ENCODE measurements at regions not wholly inside any gene's neighbourhood (a gene's known extent, or its start where the extent isn't known, plus 50 kb on each side); places are given as distances from the start of the nearest gene placed in this dataset.

GRCh38 chr17:72362376-72363088 lies 241.7 kb downstream of the SOX9 start (continued):
- no peak for TF ChIP-seq CHD4 (IDR thresholded peaks at IDR 0.05; ENCODE audit: borderline replicate concordance)
- TF ChIP-seq RCOR1 (IDR thresholded peaks at IDR 0.05; ENCODE audit: low read depth, low read length), result no peak
- peak in 1 of 2 experiments; percentile 33; a peak in 1 of 5 replicates for TF ChIP-seq EP300 (IDR thresholded peaks at IDR 0.05)
- TF ChIP-seq RAD21 (conservative IDR thresholded peaks at IDR 0.05 in 1 of 2, IDR thresholded peaks at IDR 0.05 in 1 of 2), result no peak; a peak in 1 of 5 replicates
- no peak for TF ChIP-seq NFE2L2 (conservative IDR thresholded peaks at IDR 0.05; ENCODE audit: low read length)

- Histone ChIP-seq H3K4me2 (peak overlapping the region; percentile 57), H3K4me3 (no peak overlapping the region), H3K27ac (peak overlapping the region; percentile 43 to 66; a peak in 4 of 6 replicates), H3K9me3 (no peaks in the 10 kb centered on the region), H3K4me1 (peaks cover 43% of the 10 kb centered on the region)
- ATAC-seq, result 0 out of 6 replicates have a peak, but pooled peaks of 1 of the 2 experiments have one; percentile 6
- no peak for DNase-seq (ENCODE audit: low read depth in 1 of 2, low spot score in 1 of 2)
- 76% methylated on average over 6 of the region's 6 CpGs for WGBS (ENCODE audit: missing lambda C conversion rate)
- ChIA-PET CTCF (interaction anchor here (1.1 to 1.9 kb wide), 2 partner anchors 30 to 177 kb away, joined by 3 to 6 read pairs; no protein-coding TSS in a partner anchor), POLR2A (no interaction called here)
- FAIRE-seq, result no peak
- TF ChIP-seq NFE2L2 (conservative IDR thresholded peaks at IDR 0.05; ENCODE audit: low read length) (no peak), CBX8 (IDR thresholded peaks at IDR 0.05) (no peak)
Measured at GRCh38 chr17:72363089-72363610, 242.3 kb downstream of the SOX9 start.

GRCh38 chr17:72365857-72366414 lies 245.1 kb downstream of the SOX9 start:
- no peak for ATAC-seq
- Histone ChIP-seq H3K4me3 (no peak overlapping the region), H3K4me2 (no peak overlapping the region), H3K9me3 (no peaks in the 10 kb centered on the region), H3K27ac (no peak overlapping the region), H3K4me1 (peaks cover 29% of the 10 kb centered on the region)
- ChIA-PET CTCF (interaction anchor here (0.7 to 1.6 kb wide), 5 partner anchors 18 to 164 kb away, joined by 3 to 4 read pairs (median 3); no protein-coding TSS in a partner anchor), POLR2A (no interaction called here)
- DNase-seq (ENCODE audit: low read depth in 1 of 2, low spot score in 1 of 2), result no peak
- no peak for TF ChIP-seq JUN (IDR thresholded peaks at IDR 0.05)
- TF ChIP-seq HOXA7 (CRISPR knock-in tag; IDR thresholded peaks at IDR 0.05), result no peak
- TF ChIP-seq ZSCAN20 (CRISPR knock-in tag; IDR thresholded peaks at IDR 0.05), result no peak
- TF ChIP-seq KDM1A (IDR thresholded peaks at IDR 0.05; ENCODE audit: low read depth), result no peak
- TF ChIP-seq RAD21 (conservative IDR thresholded peaks at IDR 0.05 in 1 of 2, IDR thresholded peaks at IDR 0.05 in 1 of 2), result no peak
- TF ChIP-seq, protein P1, sequence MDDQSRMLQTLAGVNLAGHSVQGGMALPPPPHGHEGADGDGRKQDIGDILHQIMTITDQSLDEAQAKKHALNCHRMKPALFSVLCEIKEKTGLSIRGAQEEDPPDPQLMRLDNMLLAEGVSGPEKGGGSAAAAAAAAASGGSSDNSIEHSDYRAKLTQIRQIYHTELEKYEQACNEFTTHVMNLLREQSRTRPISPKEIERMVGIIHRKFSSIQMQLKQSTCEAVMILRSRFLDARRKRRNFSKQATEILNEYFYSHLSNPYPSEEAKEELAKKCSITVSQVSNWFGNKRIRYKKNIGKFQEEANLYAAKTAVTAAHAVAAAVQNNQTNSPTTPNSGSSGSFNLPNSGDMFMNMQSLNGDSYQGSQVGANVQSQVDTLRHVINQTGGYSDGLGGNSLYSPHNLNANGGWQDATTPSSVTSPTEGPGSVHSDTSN (IDR thresholded peaks at IDR 0.05), result no peak
- no peak for TF ChIP-seq CHD2 (IDR thresholded peaks at IDR 0.05; ENCODE audit: low read length, partially characterized antibody)
- TF ChIP-seq SREBF2 (IDR thresholded peaks at IDR 0.05), result no peak
- TF ChIP-seq TP53 (CRISPR knock-in tag; IDR thresholded peaks at IDR 0.05), result no peak
- no peak for TF ChIP-seq MAZ (IDR thresholded peaks at IDR 0.05; ENCODE audit: borderline replicate concordance, low read depth, low read length)
- no peak for TF ChIP-seq RFX5 (IDR thresholded peaks at IDR 0.05)
- TF ChIP-seq FOSL2 (IDR thresholded peaks at IDR 0.05), result no peak
- TF ChIP-seq FOSL2 (CRISPR knock-in tag; IDR thresholded peaks at IDR 0.05), result no peak
- FAIRE-seq, result no peak
- WGBS (ENCODE audit: missing lambda C conversion rate), result 77% methylated on average over 6 of the region's 6 CpGs

GRCh38 chr17:72366626-72367025 lies 245.8 kb downstream of the SOX9 start:
- TF ChIP-seq FOSL2 (IDR thresholded peaks at IDR 0.05), result no peak
- TF ChIP-seq FOSL2 (CRISPR knock-in tag; IDR thresholded peaks at IDR 0.05), result no peak
- TF ChIP-seq RCOR1 (IDR thresholded peaks at IDR 0.05; ENCODE audit: low read depth, low read length), result no peak
- no peak for TF ChIP-seq PHF8 (IDR thresholded peaks at IDR 0.05; ENCODE audit: borderline replicate concordance, low read depth)
- no peak for TF ChIP-seq HOXB13 (CRISPR knock-in tag; IDR thresholded peaks at IDR 0.05; ENCODE audit: low read depth)
- no peak for TF ChIP-seq ZC3H11A (IDR thresholded peaks at IDR 0.05)
- TF ChIP-seq RARB (CRISPR knock-in tag; IDR thresholded peaks at IDR 0.05), result no peak
- TF ChIP-seq NR3C1 (IDR thresholded peaks at IDR 0.05), result no peak
- TF ChIP-seq NFE2L2 (conservative IDR thresholded peaks at IDR 0.05; ENCODE audit: low read length), result no peak
- no peak for TF ChIP-seq RFX5 (IDR thresholded peaks at IDR 0.05)
- FAIRE-seq, result no peak
- no peak for DNase-seq (ENCODE audit: low read depth in 1 of 2, low spot score in 1 of 2)
- Histone ChIP-seq H3K27ac (no peak overlapping the region), H3K4me2 (no peak overlapping the region), H3K9me3 (no peaks in the 10 kb centered on the region), H3K4me1 (peaks cover 36% of the 10 kb centered on the region), H3K4me3 (no peak overlapping the region)
- WGBS (ENCODE audit: missing lambda C conversion rate), result 75% methylated on average over 2 of the region's 2 CpGs
- CTCF ChIA-PET, result interaction anchor here (1.4 to 1.6 kb wide), 4 partner anchors 17 to 22 kb away, joined by 3 to 4 read pairs (median 3); no protein-coding TSS in a partner anchor
- POLR2A ChIA-PET, result no interaction called here
- ATAC-seq, result no peak
